ENCODE measurements at regions not wholly inside any gene's neighbourhood (a gene's known extent, or its start where the extent isn't known, plus 50 kb on each side); places are given as distances from the start of the nearest gene placed in this dataset.

- ATAC-seq (ENCODE audit: insufficient read depth, low read depth) (no peak), DNase-seq (no peak)
- Histone ChIP-seq H3K4me2 (ENCODE audit: insufficient read depth, low read length) (no peak overlapping the region), H3K79me2 (ENCODE audit: insufficient read depth, low read length) (no peaks in the 10 kb centered on the region), H2AFZ (ENCODE audit: low read depth, low read length) (no peak overlapping the region), H3K9ac (ENCODE audit: low read depth, low read length) (no peak overlapping the region), H4K20me1 (ENCODE audit: insufficient read depth, low read length) (no peaks in the 10 kb centered on the region), H3K4me1 (ENCODE audit: insufficient read depth, low read length) (no peaks in the 10 kb centered on the region), H3K27ac (ENCODE audit: low read length) (no peak overlapping the region), H3K36me3 (ENCODE audit: insufficient read depth, low read length) (no peaks in the 10 kb centered on the region), H3K9me3 (ENCODE audit: insufficient read depth, low read length, severe bottlenecking) (no peaks in the 10 kb centered on the region), H3K4me3 (ENCODE audit: low read depth in 1 of 2, low read length in 2 of 2) (no peak overlapping the region), H3K27me3 (ENCODE audit: insufficient read depth, low read length, poor library complexity) (peaks cover 23% of the 10 kb centered on the region)
- TF ChIP-seq, protein P1, sequence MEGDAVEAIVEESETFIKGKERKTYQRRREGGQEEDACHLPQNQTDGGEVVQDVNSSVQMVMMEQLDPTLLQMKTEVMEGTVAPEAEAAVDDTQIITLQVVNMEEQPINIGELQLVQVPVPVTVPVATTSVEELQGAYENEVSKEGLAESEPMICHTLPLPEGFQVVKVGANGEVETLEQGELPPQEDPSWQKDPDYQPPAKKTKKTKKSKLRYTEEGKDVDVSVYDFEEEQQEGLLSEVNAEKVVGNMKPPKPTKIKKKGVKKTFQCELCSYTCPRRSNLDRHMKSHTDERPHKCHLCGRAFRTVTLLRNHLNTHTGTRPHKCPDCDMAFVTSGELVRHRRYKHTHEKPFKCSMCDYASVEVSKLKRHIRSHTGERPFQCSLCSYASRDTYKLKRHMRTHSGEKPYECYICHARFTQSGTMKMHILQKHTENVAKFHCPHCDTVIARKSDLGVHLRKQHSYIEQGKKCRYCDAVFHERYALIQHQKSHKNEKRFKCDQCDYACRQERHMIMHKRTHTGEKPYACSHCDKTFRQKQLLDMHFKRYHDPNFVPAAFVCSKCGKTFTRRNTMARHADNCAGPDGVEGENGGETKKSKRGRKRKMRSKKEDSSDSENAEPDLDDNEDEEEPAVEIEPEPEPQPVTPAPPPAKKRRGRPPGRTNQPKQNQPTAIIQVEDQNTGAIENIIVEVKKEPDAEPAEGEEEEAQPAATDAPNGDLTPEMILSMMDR (IDR thresholded peaks at IDR 0.05; ENCODE audit: borderline replicate concordance, extremely low read depth, low read length, poor library complexity, severe bottlenecking) = no peak
- no peak for TF ChIP-seq EZH2 (IDR thresholded peaks at IDR 0.05; ENCODE audit: borderline replicate concordance, low read depth, low read length, severe bottlenecking)
Measured at GRCh38 chr1:5453347-5453746, 538.9 kb downstream of the NPHP4 start.

DNA sequence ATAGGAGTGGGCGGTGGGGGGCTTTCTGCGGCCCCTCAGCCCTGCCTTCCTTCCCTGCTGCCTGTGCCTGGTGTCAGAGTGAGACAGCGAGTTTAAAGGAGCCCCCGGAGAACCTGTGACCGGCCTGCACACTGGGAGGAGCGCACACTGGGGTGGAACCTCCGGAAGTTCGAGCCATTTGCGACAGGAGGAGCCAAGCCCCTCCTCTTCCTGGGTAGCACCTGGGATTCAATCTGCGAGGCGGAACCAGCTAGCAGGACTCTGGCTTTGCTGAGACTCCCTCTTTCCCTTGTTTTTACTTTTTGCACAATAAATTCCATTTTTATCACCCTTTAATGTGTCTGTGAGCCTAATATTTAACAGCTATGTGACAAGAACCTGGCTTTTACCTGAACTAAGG lies 540.6 kb downstream of the NPHP4 start:
- Histone ChIP-seq H3K9ac (ENCODE audit: low read depth, low read length) (no peak overlapping the region), H4K20me1 (ENCODE audit: insufficient read depth, low read length) (no peaks in the 10 kb centered on the region), H3K27me3 (ENCODE audit: insufficient read depth, low read length, poor library complexity) (peaks cover 23% of the 10 kb centered on the region), H2AFZ (ENCODE audit: low read depth, low read length) (no peak overlapping the region), H3K79me2 (ENCODE audit: insufficient read depth, low read length) (no peaks in the 10 kb centered on the region), H3K36me3 (ENCODE audit: insufficient read depth, low read length) (no peaks in the 10 kb centered on the region), H3K4me3 (ENCODE audit: low read depth in 1 of 2, low read length in 2 of 2) (no peak overlapping the region), H3K4me2 (ENCODE audit: insufficient read depth, low read length) (no peak overlapping the region), H3K27ac (ENCODE audit: low read length) (no peak overlapping the region), H3K9me3 (ENCODE audit: insufficient read depth, low read length, severe bottlenecking) (no peaks in the 10 kb centered on the region), H3K4me1 (ENCODE audit: insufficient read depth, low read length) (no peaks in the 10 kb centered on the region)
- ATAC-seq (ENCODE audit: insufficient read depth, low read depth) (no peak), DNase-seq (no peak)
- TF ChIP-seq, protein P1 (IDR thresholded peaks at IDR 0.05; ENCODE audit: borderline replicate concordance, extremely low read depth, low read length, poor library complexity, severe bottlenecking) = no peak
- no peak for TF ChIP-seq EZH2 (IDR thresholded peaks at IDR 0.05; ENCODE audit: borderline replicate concordance, low read depth, low read length, severe bottlenecking)

GRCh38 chr1:5448486-5448885 lies 543.7 kb downstream of the NPHP4 start:
- no peak for TF ChIP-seq EZH2 (IDR thresholded peaks at IDR 0.05; ENCODE audit: borderline replicate concordance, low read depth, low read length, severe bottlenecking)
- TF ChIP-seq, protein P1 (IDR thresholded peaks at IDR 0.05; ENCODE audit: borderline replicate concordance, extremely low read depth, low read length, poor library complexity, severe bottlenecking) = peak; percentile 49
- no peak for DNase-seq
- Histone ChIP-seq H4K20me1 (ENCODE audit: insufficient read depth, low read length) (no peaks in the 10 kb centered on the region), H3K27ac (ENCODE audit: low read length) (no peak overlapping the region), H3K4me2 (ENCODE audit: insufficient read depth, low read length) (no peak overlapping the region), H3K9me3 (ENCODE audit: insufficient read depth, low read length, severe bottlenecking) (no peaks in the 10 kb centered on the region), H3K4me3 (ENCODE audit: low read depth in 1 of 2, low read length in 2 of 2) (no peak overlapping the region), H2AFZ (ENCODE audit: low read depth, low read length) (no peak overlapping the region), H3K79me2 (ENCODE audit: insufficient read depth, low read length) (no peaks in the 10 kb centered on the region), H3K4me1 (ENCODE audit: insufficient read depth, low read length) (no peaks in the 10 kb centered on the region), H3K36me3 (ENCODE audit: insufficient read depth, low read length) (no peaks in the 10 kb centered on the region), H3K27me3 (ENCODE audit: insufficient read depth, low read length, poor library complexity) (peaks cover 19% of the 10 kb centered on the region), H3K9ac (ENCODE audit: low read depth, low read length) (no peak overlapping the region)
- no peak for ATAC-seq (ENCODE audit: insufficient read depth, low read depth)

DNA sequence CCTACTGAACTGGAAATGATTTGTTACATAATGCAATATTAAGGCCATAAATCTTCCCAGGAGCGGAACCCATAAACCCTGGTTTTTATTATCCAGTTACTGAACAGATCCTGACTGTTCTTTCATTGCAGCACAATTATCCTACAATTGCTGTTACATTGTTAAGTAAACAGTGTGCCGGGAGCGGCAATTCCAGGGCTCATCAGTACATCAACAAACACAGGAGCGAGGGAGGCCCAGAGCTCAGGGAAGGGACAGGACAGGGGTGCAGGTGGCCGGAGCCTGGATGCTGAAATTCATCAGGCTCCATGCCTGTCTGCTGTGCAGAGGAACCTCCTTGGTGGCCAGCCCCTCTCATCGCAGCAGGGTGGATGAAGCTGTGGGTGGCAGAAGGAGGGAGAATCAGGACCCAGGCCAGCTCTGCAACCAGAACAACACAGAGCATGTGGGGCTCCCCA lies 544.7 kb downstream of the NPHP4 start:
- no peaks in the 10 kb centered on the region for H3K36me3 ChIP-seq (ENCODE audit: insufficient read depth, low read length)
- H3K4me2 ChIP-seq (ENCODE audit: insufficient read depth, low read length) = no peak overlapping the region
- no peak overlapping the region for H2AFZ ChIP-seq (ENCODE audit: low read depth, low read length)
- ATAC-seq (ENCODE audit: insufficient read depth, low read depth) (no peak), DNase-seq (no peak)
- H3K27ac ChIP-seq (ENCODE audit: low read length) = no peak overlapping the region
- H3K27me3 ChIP-seq (ENCODE audit: insufficient read depth, low read length, poor library complexity) = peaks cover 19% of the 10 kb centered on the region
- no peaks in the 10 kb centered on the region for H4K20me1 ChIP-seq (ENCODE audit: insufficient read depth, low read length)
- TF ChIP-seq, protein P1 (IDR thresholded peaks at IDR 0.05; ENCODE audit: borderline replicate concordance, extremely low read depth, low read length, poor library complexity, severe bottlenecking) = no peak
- no peak for TF ChIP-seq EZH2 (IDR thresholded peaks at IDR 0.05; ENCODE audit: borderline replicate concordance, low read depth, low read length, severe bottlenecking)
- no peaks in the 10 kb centered on the region for H3K79me2 ChIP-seq (ENCODE audit: insufficient read depth, low read length)
- H3K4me3 ChIP-seq (ENCODE audit: low read depth in 1 of 2, low read length in 2 of 2) = no peak overlapping the region
- no peaks in the 10 kb centered on the region for H3K9me3 ChIP-seq (ENCODE audit: insufficient read depth, low read length, severe bottlenecking)
- no peaks in the 10 kb centered on the region for H3K4me1 ChIP-seq (ENCODE audit: insufficient read depth, low read length)
- no peak overlapping the region for H3K9ac ChIP-seq (ENCODE audit: low read depth, low read length)
